Sigmoid colon (tissue), 6 donors: ENCODE measurements at regions not wholly inside any gene's neighbourhood (a gene's known extent, or its start where the extent isn't known, plus 50 kb on each side); places are given as distances from the start of the nearest gene placed in this dataset.

ENCODE experiments used
- DNase-seq: peaks from one replicate; pipeline ENCODE4 v3.0.0-alpha.2; 2019
- H3K27ac ChIP-seq, 4 donors: fragments of 200-600 bp; sonication (generic); one replicate each; pipeline ENCODE4 v1.5.1; 2016 to 2019; ENCODE audit warnings: mild to moderate bottlenecking in 1 of 4
- H3K27me3 ChIP-seq, 3 donors: fragments of 200-600 bp; sonication (generic); one replicate each; pipeline ENCODE4 v1.5.1; 2019; ENCODE audit warnings: mild to moderate bottlenecking in 1 of 3
- H3K36me3 ChIP-seq, 4 donors: fragments of 200-600 bp; sonication (generic); one replicate each; pipeline ENCODE4 v1.5.1; 2016 to 2019
- H3K4me1 ChIP-seq, 4 donors: fragments of 200-600 bp; sonication (generic); one replicate each; pipeline ENCODE4 v1.5.1; 2017 to 2019
- H3K4me3 ChIP-seq, 4 donors: fragments of 200-600 bp; sonication (generic); one replicate each; pipeline ENCODE4 v1.5.1; 2017 to 2019; ENCODE audit warnings: mild to moderate bottlenecking in 2 of 4, moderate library complexity in 1 of 4
- H3K9me3 ChIP-seq, 4 donors: fragments of 200-600 bp in 3 of 4; sonication (generic) in 3 of 4; one replicate each; pipeline versions ENCODE4 v1.5.1 to v1.6.1; 2013 to 2019
- CTCF ChIP-seq, 4 experiments: fragments of 450-650 bp in 3 of 4; fragments of 200-600 bp in 1 of 4; IDR thresholded peaks; one replicate each; pipeline ENCODE4 v1.5.1; 2016 to 2019; ENCODE audit warnings: antibody characterized with exemption in 4 of 4, mild to moderate bottlenecking in 3 of 4, moderate library complexity in 2 of 4
- EP300 ChIP-seq, 4 donors: sonication (generic); formaldehyde crosslinking; IDR thresholded peaks; one replicate each; pipeline ENCODE4 v1.6.1; 2017; ENCODE audit warnings: antibody characterized with exemption in 4 of 4
- POLR2A ChIP-seq, 2 donors: fragments of 450-650 bp; IDR thresholded peaks; one replicate each; pipeline ENCODE4 v1.6.1; 2016; ENCODE audit warnings: antibody characterized with exemption in 2 of 2, mild to moderate bottlenecking in 2 of 2, moderate library complexity in 2 of 2
- POLR2AphosphoS5 ChIP-seq, 4 donors: sonication (generic); formaldehyde crosslinking; IDR thresholded peaks; one replicate each; pipeline ENCODE4 v1.6.1; 2017; ENCODE audit warnings: antibody characterized with exemption in 4 of 4
- WGBS, 2 donors: extraction: QIAGEN DNeasy Blood & Tissue Kit; methylation state at CpG; one replicate each; pipeline ENCODE4 v1.1.7; 2013; 5-methylcytosine and 5-hydroxymethylcytosine counted together
- intact Hi-C: fragments of 100-400 bp; cut with DNase I; formaldehyde crosslinking; loops from one replicate; pipeline ENCODE4 v1.15.1; 2023
- donor health status: healthy with polysubstance abuse.
- donor health status: healthy.

- intact Hi-C loops = no loop called here
- TF ChIP-seq POLR2AphosphoS5 (IDR thresholded peaks at IDR 0.05) (no peak), CTCF (IDR thresholded peaks at IDR 0.05) (no peak), EP300 (IDR thresholded peaks at IDR 0.05) (no peak), POLR2A (IDR thresholded peaks at IDR 0.05) (no peak)
Measured at GRCh38 chr5:29990681-29991080, 1202.8 kb upstream of the CDH6 start.

GRCh38 chr5:29984156-29984540, 1209.3 kb upstream of the CDH6 start:
- H3K9me3 ChIP-seq = no peaks in the 10 kb centered on the region
- 89 to 97% methylated on average over 1 of the region's 1 CpG for WGBS, 2 donors

More at GRCh38 chr5:29990681-29991080, 1202.8 kb upstream of the CDH6 start:
- WGBS, 2 donors = 72 to 80% methylated on average over 3 of the region's 3 CpGs
- Histone ChIP-seq H3K4me3 (no peak overlapping the region), H3K4me1 (no peaks in the 10 kb centered on the region), H3K9me3 (peaks cover 0 to 3% (median 0%) of the 10 kb centered on the region in 4 donors), H3K36me3 (no peaks in the 10 kb centered on the region), H3K27ac (no peak overlapping the region), H3K27me3 (no peaks in the 10 kb centered on the region)
- DNase-seq = no peak

GRCh38 chr5:29983528-29984155, 1209.8 kb upstream of the CDH6 start:
- TF ChIP-seq POLR2A (IDR thresholded peaks at IDR 0.05) (no peak), EP300 (IDR thresholded peaks at IDR 0.05) (no peak), POLR2AphosphoS5 (IDR thresholded peaks at IDR 0.05) (no peak), CTCF (IDR thresholded peaks at IDR 0.05) (no peak)
- intact Hi-C loops = no loop called here

More at GRCh38 chr5:29984156-29984540, 1209.3 kb upstream of the CDH6 start:
- intact Hi-C loops = no loop called here
- Histone ChIP-seq H3K4me3 (no peak overlapping the region), H3K27me3 (no peaks in the 10 kb centered on the region), H3K4me1 (no peaks in the 10 kb centered on the region), H3K27ac (no peak overlapping the region), H3K36me3 (no peaks in the 10 kb centered on the region)
- TF ChIP-seq CTCF (IDR thresholded peaks at IDR 0.05) = no peak
- no peak for TF ChIP-seq POLR2A (IDR thresholded peaks at IDR 0.05)
- TF ChIP-seq POLR2AphosphoS5 (IDR thresholded peaks at IDR 0.05) = no peak
- TF ChIP-seq EP300 (IDR thresholded peaks at IDR 0.05) = no peak
- DNase-seq = no peak

GRCh38 chr5:29982457-29982856, 1211.0 kb upstream of the CDH6 start:
- H3K4me3 ChIP-seq = no peak overlapping the region
- H3K27ac ChIP-seq = no peak overlapping the region
- no peaks in the 10 kb centered on the region for H3K36me3 ChIP-seq
- no peaks in the 10 kb centered on the region for H3K4me1 ChIP-seq
- TF ChIP-seq POLR2A (IDR thresholded peaks at IDR 0.05) = no peak
- TF ChIP-seq POLR2AphosphoS5 (IDR thresholded peaks at IDR 0.05) = no peak
- no peak for TF ChIP-seq EP300 (IDR thresholded peaks at IDR 0.05)
- no peak for TF ChIP-seq CTCF (IDR thresholded peaks at IDR 0.05)
- intact Hi-C loops = no loop called here
- DNase-seq = no peak
- no peaks in the 10 kb centered on the region for H3K9me3 ChIP-seq
- 86 to 92% methylated on average over 1 of the region's 1 CpG for WGBS, 2 donors
- H3K27me3 ChIP-seq = no peaks in the 10 kb centered on the region

More at GRCh38 chr5:29983528-29984155, 1209.8 kb upstream of the CDH6 start:
- no peaks in the 10 kb centered on the region for H3K36me3 ChIP-seq
- no peak for DNase-seq
- no peaks in the 10 kb centered on the region for H3K9me3 ChIP-seq
- H3K4me1 ChIP-seq = no peaks in the 10 kb centered on the region
- H3K4me3 ChIP-seq = no peak overlapping the region
- H3K27me3 ChIP-seq = no peaks in the 10 kb centered on the region
- H3K27ac ChIP-seq = no peak overlapping the region

- Histone ChIP-seq H3K27me3 (no peaks in the 10 kb centered on the region), H3K4me3 (no peak overlapping the region), H3K27ac (no peak overlapping the region), H3K36me3 (no peaks in the 10 kb centered on the region), H3K4me1 (no peaks in the 10 kb centered on the region), H3K9me3 (no peaks in the 10 kb centered on the region)
- intact Hi-C loops = no loop called here
- TF ChIP-seq EP300 (IDR thresholded peaks at IDR 0.05) (no peak), POLR2A (IDR thresholded peaks at IDR 0.05) (no peak), POLR2AphosphoS5 (IDR thresholded peaks at IDR 0.05) (no peak), CTCF (IDR thresholded peaks at IDR 0.05) (no peak)
- 68 to 79% methylated on average over 3 of the region's 3 CpGs for WGBS, 2 donors
- no peak for DNase-seq
Measured at GRCh38 chr5:29972597-29972996, 1220.9 kb upstream of the CDH6 start.
